ENCODE measurements at regions not wholly inside any gene's neighbourhood (a gene's known extent, or its start where the extent isn't known, plus 50 kb on each side); places are given as distances from the start of the nearest gene placed in this dataset.
"Not testable (repeated sequence)": the region's sequence is repeated elsewhere in the genome, so short reads cannot be mapped to it uniquely, and the experiment has no call there.

DNA sequence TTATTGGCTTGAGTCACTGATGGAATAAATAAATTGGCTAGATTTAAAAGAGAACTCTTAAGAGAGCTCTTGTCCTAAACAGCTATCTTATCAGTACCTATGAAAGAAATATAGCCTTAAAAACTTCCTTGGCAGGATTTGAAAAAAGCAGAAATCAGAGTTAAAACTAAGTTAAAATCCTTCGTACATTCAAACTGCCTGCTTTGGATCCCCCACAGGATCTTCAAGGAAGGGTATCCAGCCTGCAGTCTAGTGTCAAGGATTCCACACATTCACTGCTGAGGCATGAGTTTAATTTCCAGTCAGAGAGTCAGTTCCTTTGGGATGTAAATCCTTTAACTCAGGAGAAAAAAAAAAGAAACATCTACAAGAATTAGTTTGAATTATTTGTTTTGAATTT is 242.9 kb upstream of the UBASH3B start:
- Histone ChIP-seq H3K4me1 (ENCODE audit: control insufficient read depth, insufficient read depth, low read length) (no peaks in the 10 kb centered on the region), H3K4me3 (ENCODE audit: low read length) (no peak overlapping the region), H3K9me3 (ENCODE audit: control insufficient read depth, insufficient read depth, low read length) (peaks cover 4% of the 10 kb centered on the region), H3K27me3 (ENCODE audit: control insufficient read depth, insufficient read depth, low read length) (no peaks in the 10 kb centered on the region), H3K27ac (ENCODE audit: low read length) (no peak overlapping the region), H3K36me3 (ENCODE audit: control insufficient read depth, insufficient read depth, low read length) (no peaks in the 10 kb centered on the region)
- Mint-ChIP-seq H3K27me3 (ENCODE audit: low read depth in 2 of 2) (peaks cover 0 to 3% of the 10 kb centered on the region in 2 donors), H3K36me3 (no peaks in the 10 kb centered on the region), H3K4me3 (no peak overlapping the region), H3K27ac (no peak overlapping the region), H3K9me3 (no peaks in the 10 kb centered on the region), H3K4me1 (no peaks in the 10 kb centered on the region)
- DNase-seq (no peak), ATAC-seq (no peak)
- WGBS (ENCODE audit: insufficient coverage) = 86% methylated on average over 1 of the region's 1 CpG
- TF ChIP-seq, protein P1, sequence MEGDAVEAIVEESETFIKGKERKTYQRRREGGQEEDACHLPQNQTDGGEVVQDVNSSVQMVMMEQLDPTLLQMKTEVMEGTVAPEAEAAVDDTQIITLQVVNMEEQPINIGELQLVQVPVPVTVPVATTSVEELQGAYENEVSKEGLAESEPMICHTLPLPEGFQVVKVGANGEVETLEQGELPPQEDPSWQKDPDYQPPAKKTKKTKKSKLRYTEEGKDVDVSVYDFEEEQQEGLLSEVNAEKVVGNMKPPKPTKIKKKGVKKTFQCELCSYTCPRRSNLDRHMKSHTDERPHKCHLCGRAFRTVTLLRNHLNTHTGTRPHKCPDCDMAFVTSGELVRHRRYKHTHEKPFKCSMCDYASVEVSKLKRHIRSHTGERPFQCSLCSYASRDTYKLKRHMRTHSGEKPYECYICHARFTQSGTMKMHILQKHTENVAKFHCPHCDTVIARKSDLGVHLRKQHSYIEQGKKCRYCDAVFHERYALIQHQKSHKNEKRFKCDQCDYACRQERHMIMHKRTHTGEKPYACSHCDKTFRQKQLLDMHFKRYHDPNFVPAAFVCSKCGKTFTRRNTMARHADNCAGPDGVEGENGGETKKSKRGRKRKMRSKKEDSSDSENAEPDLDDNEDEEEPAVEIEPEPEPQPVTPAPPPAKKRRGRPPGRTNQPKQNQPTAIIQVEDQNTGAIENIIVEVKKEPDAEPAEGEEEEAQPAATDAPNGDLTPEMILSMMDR (IDR thresholded peaks at IDR 0.05) = no peak
- intact Hi-C loops (cut with micrococcal nuclease) = no loop called here

DNA sequence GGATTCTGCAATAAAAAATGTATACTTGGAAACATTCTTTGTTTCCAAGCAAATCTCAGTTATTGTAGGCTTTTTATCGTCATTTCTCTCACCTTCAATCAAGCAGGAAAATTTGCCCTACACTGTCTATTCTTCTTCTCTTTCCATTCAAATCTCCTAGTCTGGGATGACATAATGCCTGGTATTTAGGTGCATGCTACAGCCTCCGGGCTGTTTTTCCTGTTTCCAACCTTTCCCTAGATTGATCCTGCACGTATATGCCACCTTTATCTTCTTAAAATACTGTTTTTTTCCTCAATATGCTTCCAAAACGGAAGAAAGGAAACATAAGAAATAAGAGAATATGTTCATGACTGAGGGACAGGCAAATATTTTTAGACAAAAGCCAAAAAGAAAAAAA is 249.1 kb upstream of the UBASH3B start:
- TF ChIP-seq, protein P1 (IDR thresholded peaks at IDR 0.05) = no peak
- Histone ChIP-seq H3K36me3 (ENCODE audit: control insufficient read depth, insufficient read depth, low read length) (no peaks in the 10 kb centered on the region), H3K27ac (ENCODE audit: low read length) (no peak overlapping the region), H3K9me3 (ENCODE audit: control insufficient read depth, insufficient read depth, low read length) (no peaks in the 10 kb centered on the region), H3K27me3 (ENCODE audit: control insufficient read depth, insufficient read depth, low read length) (no peaks in the 10 kb centered on the region), H3K4me3 (ENCODE audit: low read length) (no peak overlapping the region), H3K4me1 (ENCODE audit: control insufficient read depth, insufficient read depth, low read length) (no peaks in the 10 kb centered on the region)
- Mint-ChIP-seq H3K4me1 (no peaks in the 10 kb centered on the region), H3K27me3 (ENCODE audit: low read depth in 2 of 2) (peaks cover 0 to 2% of the 10 kb centered on the region in 2 donors), H3K27ac (no peak overlapping the region), H3K4me3 (no peak overlapping the region), H3K36me3 (no peaks in the 10 kb centered on the region), H3K9me3 (no peaks in the 10 kb centered on the region)
- WGBS (ENCODE audit: insufficient coverage) = 76% methylated on average over 3 of the region's 4 CpGs
- no peak for ATAC-seq
- no peak for DNase-seq
- intact Hi-C loops (cut with micrococcal nuclease) = no loop called here

DNA sequence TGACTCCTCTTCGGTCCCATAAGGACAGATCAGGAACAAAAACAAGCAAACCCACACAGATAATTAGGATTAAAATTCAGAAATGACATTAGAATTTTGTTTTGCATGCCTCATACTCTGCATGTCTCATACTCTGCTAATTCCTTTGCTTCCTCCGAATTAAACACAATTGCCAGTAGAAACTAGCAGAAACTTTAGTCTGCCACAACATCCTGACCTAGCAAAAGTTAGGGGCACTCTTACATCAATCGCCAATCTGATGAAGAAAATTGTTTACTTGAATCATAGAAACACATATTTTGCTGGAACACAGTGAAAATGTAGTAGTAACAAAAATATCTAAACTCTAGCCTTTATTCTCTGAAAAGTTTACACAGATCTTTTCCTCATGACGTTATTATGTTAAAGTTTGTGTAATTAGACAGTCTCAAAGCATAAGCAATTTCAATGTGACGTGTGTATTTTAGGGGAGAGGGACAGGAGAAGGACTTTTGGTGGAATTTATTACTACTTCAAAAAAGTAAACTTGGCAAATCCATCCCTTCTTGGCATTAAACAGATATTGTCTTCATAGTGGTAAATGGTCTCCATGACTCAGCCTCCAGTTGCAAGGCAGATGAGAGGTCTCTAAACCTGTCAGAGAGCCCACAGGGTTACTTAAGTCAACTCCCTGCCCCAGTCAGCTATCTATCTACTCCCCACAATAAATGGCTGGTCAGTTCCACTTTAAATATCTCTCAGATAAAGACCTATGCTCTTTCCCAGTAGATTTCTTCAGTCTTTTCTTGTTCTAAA is 249.8 kb upstream of the UBASH3B start:
- no peak overlapping the region for H3K27ac Mint-ChIP-seq
- H3K4me3 Mint-ChIP-seq = no peak overlapping the region
- H3K27ac ChIP-seq (ENCODE audit: low read length) = no peak overlapping the region
- WGBS (ENCODE audit: insufficient coverage) = 90% methylated on average over 2 of the region's 5 CpGs
- no peaks in the 10 kb centered on the region for H3K4me1 Mint-ChIP-seq
- no peaks in the 10 kb centered on the region for H3K36me3 ChIP-seq (ENCODE audit: control insufficient read depth, insufficient read depth, low read length)
- H3K4me3 ChIP-seq (ENCODE audit: low read length) = no peak overlapping the region
- H3K27me3 Mint-ChIP-seq (ENCODE audit: low read depth in 2 of 2) = peaks cover 0 to 2% of the 10 kb centered on the region in 2 donors
- DNase-seq (no peak), ATAC-seq (no peak)
- H3K4me1 ChIP-seq (ENCODE audit: control insufficient read depth, insufficient read depth, low read length) = no peaks in the 10 kb centered on the region
- no peaks in the 10 kb centered on the region for H3K9me3 Mint-ChIP-seq
- TF ChIP-seq, protein P1 (IDR thresholded peaks at IDR 0.05) = no peak
- H3K9me3 ChIP-seq (ENCODE audit: control insufficient read depth, insufficient read depth, low read length) = no peaks in the 10 kb centered on the region
- H3K27me3 ChIP-seq (ENCODE audit: control insufficient read depth, insufficient read depth, low read length) = no peaks in the 10 kb centered on the region
- no peaks in the 10 kb centered on the region for H3K36me3 Mint-ChIP-seq
- intact Hi-C loops (cut with micrococcal nuclease) = no loop called here

DNA sequence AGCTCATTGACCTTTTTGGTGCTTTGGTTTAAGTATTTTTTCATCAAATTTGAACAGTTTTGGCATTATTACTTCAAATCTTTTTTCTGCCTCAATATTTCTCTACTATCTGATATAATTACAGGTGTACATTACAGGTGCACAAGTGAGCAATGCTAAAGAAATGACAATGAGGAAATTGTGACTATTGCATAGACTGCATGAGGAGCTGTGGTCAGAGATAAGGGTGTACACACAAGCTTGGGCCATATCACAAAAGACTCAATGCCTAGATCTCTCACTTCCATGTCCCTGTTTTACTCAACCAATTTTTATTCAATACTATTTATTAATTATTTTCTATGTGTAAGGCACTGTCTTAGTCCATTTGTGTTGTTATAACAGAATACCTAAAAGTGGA is 251.0 kb upstream of the UBASH3B start:
- H3K9me3 ChIP-seq (ENCODE audit: control insufficient read depth, insufficient read depth, low read length) = no peaks in the 10 kb centered on the region
- intact Hi-C loops (cut with micrococcal nuclease) = no loop called here
- no peaks in the 10 kb centered on the region for H3K9me3 Mint-ChIP-seq
- no peaks in the 10 kb centered on the region for H3K4me1 Mint-ChIP-seq
- peaks cover 0 to 5% of the 10 kb centered on the region in 2 donors for H3K27me3 Mint-ChIP-seq (ENCODE audit: low read depth in 2 of 2)
- H3K36me3 Mint-ChIP-seq = no peaks in the 10 kb centered on the region
- H3K36me3 ChIP-seq (ENCODE audit: control insufficient read depth, insufficient read depth, low read length) = no peaks in the 10 kb centered on the region
- no peak overlapping the region for H3K27ac Mint-ChIP-seq
- no peak overlapping the region for H3K27ac ChIP-seq (ENCODE audit: low read length)
- no peak overlapping the region for H3K4me3 Mint-ChIP-seq
- TF ChIP-seq, protein P1 (IDR thresholded peaks at IDR 0.05) = no peak
- no peaks in the 10 kb centered on the region for H3K4me1 ChIP-seq (ENCODE audit: control insufficient read depth, insufficient read depth, low read length)
- no peaks in the 10 kb centered on the region for H3K27me3 ChIP-seq (ENCODE audit: control insufficient read depth, insufficient read depth, low read length)
- ATAC-seq (no peak), DNase-seq (no peak)
- no peak overlapping the region for H3K4me3 ChIP-seq (ENCODE audit: low read length)

DNA sequence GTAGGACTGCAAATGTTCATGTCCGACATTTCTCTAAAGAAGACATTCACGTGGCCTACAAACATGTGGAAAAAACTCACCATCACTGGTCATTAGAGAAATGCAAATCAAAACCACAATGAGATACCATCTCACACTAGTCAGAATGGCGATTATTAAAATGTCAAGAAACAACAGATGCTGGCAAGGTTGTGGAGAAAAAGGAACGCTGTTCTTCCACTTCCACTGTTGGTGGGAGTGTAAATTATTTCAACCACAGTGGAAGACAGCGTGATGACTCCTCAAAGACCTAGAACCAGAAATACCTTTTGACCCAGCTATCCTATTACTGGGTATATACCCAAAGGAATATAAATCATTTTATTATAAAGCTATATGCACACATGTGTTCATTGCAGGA is 253.9 kb upstream of the UBASH3B start:
- H3K4me3 ChIP-seq (ENCODE audit: low read length); H3K9me3 Mint-ChIP-seq; H3K27me3 Mint-ChIP-seq (ENCODE audit: low read depth in 2 of 2); H3K36me3 Mint-ChIP-seq; H3K4me1 Mint-ChIP-seq; ATAC-seq; H3K9me3 ChIP-seq (ENCODE audit: control insufficient read depth, insufficient read depth, low read length); H3K4me3 Mint-ChIP-seq; intact Hi-C loops (cut with micrococcal nuclease); H3K27ac Mint-ChIP-seq; H3K4me1 ChIP-seq (ENCODE audit: control insufficient read depth, insufficient read depth, low read length); DNase-seq; H3K27ac ChIP-seq (ENCODE audit: low read length); H3K36me3 ChIP-seq (ENCODE audit: control insufficient read depth, insufficient read depth, low read length); H3K27me3 ChIP-seq (ENCODE audit: control insufficient read depth, insufficient read depth, low read length): not testable (repeated sequence)
- 10% methylated on average over 3 of the region's 5 CpGs for WGBS (ENCODE audit: insufficient coverage)

Measured in natural killer cell (primary cell).